GM19395 (cell line): ENCODE measurements at regions not wholly inside any gene's neighbourhood (a gene's known extent, or its start where the extent isn't known, plus 50 kb on each side); places are given as distances from the start of the nearest gene placed in this dataset.

Experiments
- ATAC-seq: cut with Tn5 transposase; IDR thresholded peaks from one replicate; pipeline ENCODE4 v1.9.1; 2021; ENCODE audit warnings: mild to moderate bottlenecking, moderate library complexity; ENCODE audit not compliant: unreplicated experiment

GRCh38 chr10:128631801-128632241 lies 505.6 kb upstream of the MKI67 start:
- no peak for ATAC-seq

GRCh38 chr10:128632694-128633093 lies 506.5 kb upstream of the MKI67 start:
- no peak for ATAC-seq

DNA sequence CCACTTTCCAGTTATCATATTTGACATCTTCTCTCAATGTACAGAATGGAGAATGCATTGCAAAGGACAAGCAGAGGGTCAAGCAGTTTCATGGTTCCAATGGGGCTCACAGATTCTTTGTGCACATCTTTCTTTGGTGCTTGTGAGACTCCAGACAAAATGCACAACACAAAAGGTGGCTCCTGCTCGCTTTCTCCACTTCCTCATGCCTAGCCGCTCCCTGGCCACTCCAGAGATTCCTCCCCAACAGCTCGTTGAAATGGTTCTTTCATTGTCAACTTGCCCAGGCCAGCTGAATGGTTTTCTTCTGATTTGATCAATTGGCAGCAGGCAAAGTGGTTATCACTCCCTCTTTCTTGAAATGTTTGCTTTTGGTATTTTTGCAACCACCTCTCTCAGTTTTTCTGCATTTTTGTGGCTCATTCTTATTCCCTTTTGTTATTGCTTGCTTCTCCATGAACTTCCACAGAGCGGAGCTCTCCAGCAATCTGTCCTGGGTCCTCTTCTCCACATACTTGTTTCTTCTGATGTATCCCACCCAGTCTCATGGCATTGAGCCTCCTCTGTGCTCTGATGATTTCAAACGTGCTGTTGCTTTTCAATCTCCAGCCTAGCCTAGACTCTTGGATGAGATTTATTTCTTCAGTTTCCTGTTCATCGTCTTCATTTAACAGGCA lies 507.8 kb upstream of the MKI67 start:
- no peak for ATAC-seq

DNA sequence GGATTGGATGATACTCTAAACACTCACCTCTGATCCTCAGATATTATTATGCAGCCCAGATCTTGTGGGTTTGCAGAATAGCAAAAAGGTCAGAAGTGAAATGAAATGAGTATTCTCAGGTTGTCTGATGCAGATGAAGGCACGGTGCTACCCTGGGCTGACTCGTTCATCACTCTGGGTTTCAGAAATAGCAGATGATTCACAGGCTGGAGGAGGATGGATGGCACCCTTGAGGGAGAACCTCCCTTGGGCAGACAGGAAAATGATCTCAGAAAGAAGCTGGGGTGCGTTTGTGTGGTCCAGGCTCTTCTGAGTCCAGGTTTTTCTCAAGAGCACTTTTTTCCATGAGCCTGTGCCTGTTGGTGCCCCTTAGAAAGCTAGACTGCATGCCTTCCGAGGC lies 515.8 kb upstream of the MKI67 start:
- ATAC-seq = no peak

DNA sequence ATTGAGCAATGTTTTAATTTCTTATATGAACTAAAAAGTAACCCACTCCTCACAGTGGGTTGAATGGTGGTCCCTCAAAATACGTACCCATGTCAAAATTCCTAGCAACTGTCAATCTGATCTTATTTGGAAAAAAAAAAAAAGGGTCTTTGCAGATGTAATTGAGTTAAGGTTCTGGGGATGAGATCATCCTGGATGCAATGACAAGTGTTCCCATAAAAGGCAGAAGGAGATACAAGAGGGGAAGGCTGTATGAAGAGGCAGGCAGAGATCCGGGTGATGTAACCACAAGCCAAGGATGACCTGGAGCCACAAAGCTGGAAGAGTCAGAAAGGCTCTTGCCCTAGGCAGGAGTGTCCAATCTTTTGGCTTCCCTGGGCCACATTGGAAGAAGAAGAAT lies 516.3 kb upstream of the MKI67 start:
- ATAC-seq = no peak

GRCh38 chr10:128643658-128644057 lies 517.4 kb upstream of the MKI67 start:
- ATAC-seq = no peak

DNA sequence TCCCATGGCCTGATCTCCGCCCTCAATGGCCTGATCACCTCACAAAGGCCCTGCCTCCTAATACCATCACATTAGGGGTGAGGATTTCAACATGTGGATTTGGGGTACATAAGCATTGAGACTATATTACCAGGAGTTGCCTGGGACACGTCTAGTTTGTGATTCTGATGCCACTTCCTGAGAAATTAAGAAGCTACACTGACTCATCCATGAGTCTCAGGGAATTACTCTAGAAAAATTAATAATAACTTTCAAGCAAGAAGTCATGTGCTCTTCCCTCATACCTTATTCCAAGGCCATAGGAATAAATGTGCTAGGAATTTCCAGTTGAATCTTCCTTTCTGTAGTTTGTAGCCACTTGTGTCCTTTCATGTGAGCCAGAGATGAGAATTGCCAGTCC lies 519.3 kb upstream of the MKI67 start:
- no peak for ATAC-seq

DNA sequence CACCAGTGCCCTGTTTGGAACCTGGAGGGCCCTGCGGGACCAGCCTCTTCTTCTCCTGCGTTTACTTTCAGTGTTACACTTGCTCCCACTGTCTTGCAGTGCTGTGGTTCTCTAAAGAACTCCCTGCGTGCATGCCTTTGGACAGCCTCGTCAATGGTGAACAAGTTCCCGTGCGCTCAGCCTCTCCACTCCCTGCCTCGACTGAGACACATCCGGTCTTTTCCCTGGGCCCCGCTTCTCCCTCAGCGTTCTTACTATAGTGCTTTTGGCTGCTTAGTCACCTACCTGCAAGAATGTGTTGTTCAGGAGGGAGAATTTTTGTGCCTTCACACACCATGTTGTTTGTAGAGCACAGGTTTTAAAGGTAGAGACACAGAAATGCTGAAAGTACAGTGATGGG lies 520.7 kb upstream of the MKI67 start:
- ATAC-seq = no peak

DNA sequence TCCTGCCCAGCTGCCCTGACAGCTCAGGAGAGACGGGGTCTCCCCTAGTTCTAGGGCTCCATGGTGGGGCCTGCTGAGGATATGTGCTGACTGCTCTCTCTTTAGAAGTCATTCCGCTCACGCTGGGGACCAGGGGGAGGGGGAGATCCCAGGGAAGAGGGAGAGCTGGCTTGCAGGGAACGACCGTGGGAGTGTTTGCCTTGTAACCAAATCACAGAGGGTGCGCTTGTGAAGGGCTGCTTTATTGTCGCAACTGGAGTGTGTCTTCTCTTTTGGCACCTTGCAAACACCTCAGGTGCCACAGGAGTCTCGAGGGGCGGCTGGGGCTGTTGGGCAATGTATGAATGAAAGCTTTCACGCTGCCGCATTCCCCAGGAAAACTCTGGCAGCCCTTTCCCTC lies 531.3 kb upstream of the MKI67 start:
- ATAC-seq = no peak

DNA sequence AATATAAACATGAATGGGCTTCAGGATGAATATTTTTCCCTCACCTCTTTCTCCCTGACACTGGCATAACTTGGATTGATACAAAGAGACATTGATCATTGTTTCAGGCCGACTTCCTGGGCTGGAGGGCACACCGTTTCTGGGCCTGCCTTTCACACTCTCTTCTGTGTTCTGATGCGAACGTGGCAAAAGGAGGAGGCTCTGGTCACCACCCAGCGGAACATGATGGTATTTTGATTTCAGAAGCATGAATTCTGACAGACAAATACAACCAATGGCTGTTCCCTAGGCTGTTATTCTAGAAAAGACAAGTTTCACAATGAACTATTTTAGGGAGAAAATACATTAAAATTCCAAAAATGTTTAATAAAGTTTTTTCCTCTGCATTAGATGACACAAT lies 534.5 kb upstream of the MKI67 start:
- ATAC-seq = no peak

GRCh38 chr10:128661404-128662197 lies 535.4 kb upstream of the MKI67 start:
- ATAC-seq = no peak

GRCh38 chr10:128662520-128662919 lies 536.3 kb upstream of the MKI67 start:
- no peak for ATAC-seq

- no peak for ATAC-seq
Observed at GRCh38 chr10:128664729-128665128, 538.5 kb upstream of the MKI67 start.

DNA sequence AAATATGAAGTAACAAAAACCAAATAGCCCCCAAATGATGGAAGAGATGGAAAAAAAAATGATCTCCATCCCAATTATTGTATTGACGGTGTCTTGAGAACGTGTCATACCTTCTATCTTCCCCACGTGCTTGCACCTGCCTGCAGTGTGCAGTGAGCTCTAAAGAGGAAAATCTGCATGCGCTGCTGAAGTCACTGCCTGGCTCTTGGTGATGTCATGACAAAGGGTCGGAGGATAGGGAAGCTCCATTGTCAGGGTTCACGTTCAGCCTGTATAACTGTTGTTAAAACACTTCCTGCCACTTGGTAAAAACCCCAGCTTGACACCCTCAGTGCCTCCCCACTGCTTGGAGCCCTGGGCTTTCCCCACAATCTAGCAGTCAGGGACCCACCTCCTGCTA lies 549.2 kb upstream of the MKI67 start:
- ATAC-seq = no peak

GRCh38 chr10:128680116-128680515 lies 553.9 kb upstream of the MKI67 start:
- ATAC-seq = no peak

GRCh38 chr10:128684215-128684614 lies 558.0 kb upstream of the MKI67 start:
- ATAC-seq = no peak

GRCh38 chr10:128686630-128687278 lies 560.5 kb upstream of the MKI67 start:
- ATAC-seq = no peak

DNA sequence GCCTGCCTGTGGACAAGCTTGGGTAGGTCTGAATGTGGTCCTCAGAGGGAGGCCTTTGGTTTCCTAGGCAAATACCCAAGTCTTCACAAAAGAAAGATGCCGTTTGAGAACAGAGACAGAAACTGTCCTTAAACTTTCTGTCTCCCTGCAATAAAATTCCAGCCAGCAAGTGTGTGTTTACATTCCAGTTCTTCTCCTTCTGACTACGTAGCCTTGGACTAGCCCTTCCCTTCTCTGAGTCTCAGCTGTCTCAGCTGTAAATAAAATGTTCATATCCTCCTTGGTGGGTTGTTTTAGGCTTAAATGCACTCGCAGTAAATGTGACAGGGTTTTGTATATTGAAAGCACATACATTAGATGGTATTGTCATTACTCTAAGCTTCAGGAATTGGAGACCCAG lies 561.2 kb upstream of the MKI67 start:
- no peak for ATAC-seq

DNA sequence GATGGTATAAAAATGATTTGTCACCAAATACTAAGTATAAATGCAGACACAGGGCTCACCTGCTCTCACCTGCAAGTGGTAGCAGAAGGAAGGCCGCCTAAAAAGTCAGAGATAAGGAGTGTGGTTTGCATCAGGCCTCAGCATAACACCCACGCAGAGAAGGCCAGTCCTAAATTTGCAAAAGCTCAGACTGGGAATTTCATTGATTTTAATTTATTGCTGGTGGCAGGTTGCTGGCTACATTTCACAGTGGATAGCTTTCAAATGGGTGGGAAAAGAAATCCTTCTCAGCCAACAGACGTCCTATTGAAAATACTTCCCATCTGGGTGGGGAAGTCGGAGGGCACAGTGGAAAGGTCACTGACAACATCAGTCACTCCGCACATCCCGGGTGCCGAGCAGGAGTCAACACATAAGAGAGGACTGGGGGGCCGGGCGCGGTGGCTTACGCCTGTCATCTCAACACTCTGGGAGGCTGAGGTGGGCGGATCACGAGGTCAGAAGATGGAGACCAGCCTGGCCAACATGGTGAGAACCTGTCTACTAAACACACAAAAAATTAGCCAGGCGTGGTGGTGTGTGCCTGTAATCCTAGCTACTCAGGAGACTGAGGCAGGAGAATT lies 561.8 kb upstream of the MKI67 start:
- no peak for ATAC-seq

- ATAC-seq = no peak
Observed at GRCh38 chr10:128689667-128690066, 563.4 kb upstream of the MKI67 start.

GRCh38 chr10:128693493-128694131 lies 567.4 kb upstream of the MKI67 start:
- ATAC-seq = no peak
